ENCODE measurements at regions not wholly inside any gene's neighbourhood (a gene's known extent, or its start where the extent isn't known, plus 50 kb on each side); places are given as distances from the start of the nearest gene placed in this dataset.

GRCh38 chr18:38353149-38353548 lies 787.6 kb upstream of the CELF4 start:
- DNase-seq, result no peak

- DNase-seq, result no peak
Measured at GRCh38 chr18:38350141-38350540, 784.5 kb upstream of the CELF4 start.

GRCh38 chr18:38330573-38330972 lies 765.0 kb upstream of the CELF4 start:
- DNase-seq, result no peak

- DNase-seq, result no peak
Measured at GRCh38 chr18:38329145-38329544, 763.5 kb upstream of the CELF4 start.

- no peak for DNase-seq
Measured at GRCh38 chr18:38322206-38322605, 756.6 kb upstream of the CELF4 start.

- no peak for DNase-seq
Measured at GRCh38 chr18:38321262-38321661, 755.7 kb upstream of the CELF4 start.

GRCh38 chr18:38318416-38318815 lies 752.8 kb upstream of the CELF4 start:
- no peak for DNase-seq

- DNase-seq, result no peak
Measured at GRCh38 chr18:38313831-38314230, 748.2 kb upstream of the CELF4 start.

GRCh38 chr18:38312532-38312931 lies 746.9 kb upstream of the CELF4 start:
- no peak for DNase-seq

- no peak for DNase-seq
Measured at GRCh38 chr18:38310936-38311335, 745.3 kb upstream of the CELF4 start.

GRCh38 chr18:38307914-38308313 lies 742.3 kb upstream of the CELF4 start:
- DNase-seq, result no peak

- DNase-seq, result no peak
Measured at GRCh38 chr18:38305961-38306360, 740.4 kb upstream of the CELF4 start.

- no peak for DNase-seq
Measured at GRCh38 chr18:38301621-38302020, 736.0 kb upstream of the CELF4 start.

GRCh38 chr18:38297910-38298309 lies 732.3 kb upstream of the CELF4 start:
- no peak for DNase-seq

GRCh38 chr18:38290229-38290628 lies 724.6 kb upstream of the CELF4 start:
- no peak for DNase-seq

- no peak for DNase-seq
Measured at GRCh38 chr18:38284972-38285371, 719.4 kb upstream of the CELF4 start.

GRCh38 chr18:38263066-38263465 lies 697.5 kb upstream of the CELF4 start:
- no peak for DNase-seq

- no peak for DNase-seq
Measured at GRCh38 chr18:38262661-38263060, 697.1 kb upstream of the CELF4 start.

GRCh38 chr18:38257661-38258060 lies 692.1 kb upstream of the CELF4 start:
- no peak for DNase-seq

- DNase-seq, result no peak
Measured at GRCh38 chr18:38256366-38256765, 690.8 kb upstream of the CELF4 start.

- DNase-seq, result no peak
Measured at GRCh38 chr18:38250971-38251370, 685.4 kb upstream of the CELF4 start.

- no peak for DNase-seq
Measured at GRCh38 chr18:38244480-38244879, 678.9 kb upstream of the CELF4 start.

GRCh38 chr18:38243291-38243690 lies 677.7 kb upstream of the CELF4 start:
- DNase-seq, result no peak

GRCh38 chr18:38241736-38242135 lies 676.1 kb upstream of the CELF4 start:
- no peak for DNase-seq

- DNase-seq, result no peak
Measured at GRCh38 chr18:38241216-38241615, 675.6 kb upstream of the CELF4 start.

- DNase-seq, result no peak
Measured at GRCh38 chr18:38239606-38240005, 674.0 kb upstream of the CELF4 start.

All from CD4-positive, alpha-beta T cell treated with Interleukin-17A for 1 hour (primary cell).